ENCODE measurements at regions not wholly inside any gene's neighbourhood (a gene's known extent, or its start where the extent isn't known, plus 50 kb on each side); places are given as distances from the start of the nearest gene placed in this dataset.

- H3K27ac ChIP-seq (ENCODE audit: low read depth in 1 of 2, low read length in 2 of 2), result no peak overlapping the region
- peaks cover 3 to 23% (median 16%) of the 10 kb centered on the region in 4 donors for H3K4me1 ChIP-seq (ENCODE audit: control insufficient read depth in 4 of 4, insufficient read depth in 4 of 4, low read length in 3 of 4)
- H3K9ac ChIP-seq (ENCODE audit: low read depth in 1 of 2, low read length in 2 of 2), result no peak overlapping the region
- TF ChIP-seq REST (IDR thresholded peaks at IDR 0.05) (no peak), GABPA (IDR thresholded peaks at IDR 0.05 in 1 of 2, conservative IDR thresholded peaks at IDR 0.05 in 1 of 2) (no peak), SP1 (IDR thresholded peaks at IDR 0.05) (no peak), RAD21 (IDR thresholded peaks at IDR 0.05) (no peak), HNF4G (IDR thresholded peaks at IDR 0.05) (no peak), EGR1 (IDR thresholded peaks at IDR 0.05; ENCODE audit: low read depth in 2 of 2) (no peak), CTCF (IDR thresholded peaks at IDR 0.05; ENCODE audit: low read depth, low read length, missing input control) (no peak), HNF4A (conservative IDR thresholded peaks at IDR 0.05) (no peak), FOXA1 (IDR thresholded peaks at IDR 0.05) (no peak), YY1 (IDR thresholded peaks at IDR 0.05) (no peak), ZBTB33 (IDR thresholded peaks at IDR 0.05) (no peak), TAF1 (conservative IDR thresholded peaks at IDR 0.05) (no peak), MAX (IDR thresholded peaks at IDR 0.05) (no peak), NR2F2 (IDR thresholded peaks at IDR 0.05) (no peak), ATF3 (IDR thresholded peaks at IDR 0.05) (no peak), FOXA2 (IDR thresholded peaks at IDR 0.05) (no peak), JUND (IDR thresholded peaks at IDR 0.05) (no peak), RXRA (IDR thresholded peaks at IDR 0.05) (no peak)
- H3K9me3 ChIP-seq (ENCODE audit: control insufficient read depth in 4 of 4, low read length in 3 of 4), result no peaks in the 10 kb centered on the region
- H3K4me3 ChIP-seq (ENCODE audit: low read depth in 1 of 3, low read length in 3 of 3), result no peak overlapping the region
- no peak for DNase-seq (ENCODE audit: low spot score)
- no peaks in the 10 kb centered on the region for H3K36me3 ChIP-seq (ENCODE audit: control insufficient read depth in 4 of 4, insufficient read depth in 3 of 4, low read depth in 1 of 4, low read length in 3 of 4)
- no peaks in the 10 kb centered on the region for H3K27me3 ChIP-seq (ENCODE audit: control insufficient read depth in 4 of 4, insufficient read depth in 4 of 4, low read length in 3 of 4)
- 93% methylated on average over 3 of the region's 3 CpGs for WGBS
Observed at GRCh38 chr10:93215312-93215711, 141.6 kb downstream of the CYP26A1 start.

Measured in liver (tissue), 8 donors.